GM21825 (cell line): ENCODE measurements at regions not wholly inside any gene's neighbourhood (a gene's known extent, or its start where the extent isn't known, plus 50 kb on each side); places are given as distances from the start of the nearest gene placed in this dataset.
"Not testable (repeated sequence)": the region's sequence is repeated elsewhere in the genome, so short reads cannot be mapped to it uniquely, and the experiment has no call there.

Experiments used
- ATAC-seq: cut with Tn5 transposase; IDR thresholded peaks from one replicate; pipeline ENCODE4 v1.9.1; 2021; ENCODE audit warnings: mild to moderate bottlenecking, moderate library complexity; ENCODE audit not compliant: unreplicated experiment

- ATAC-seq, result no peak
Observed at GRCh38 chr5:120913396-120913795, 449.3 kb downstream of the PRR16 start.

- ATAC-seq, result no peak
Observed at GRCh38 chr5:120917214-120917758, 453.2 kb downstream of the PRR16 start.

GRCh38 chr5:120919017-120919416, 454.9 kb downstream of the PRR16 start:
- no peak for ATAC-seq

- ATAC-seq, result no peak
Observed at GRCh38 chr5:120923026-120923425, 458.9 kb downstream of the PRR16 start.

- ATAC-seq, result no peak
Observed at GRCh38 chr5:120926471-120926870, 462.4 kb downstream of the PRR16 start.

- no peak for ATAC-seq
Observed at GRCh38 chr5:120927950-120928530, 463.9 kb downstream of the PRR16 start.

- no peak for ATAC-seq
Observed at GRCh38 chr5:120932480-120932879, 468.4 kb downstream of the PRR16 start.

GRCh38 chr5:120934031-120934430, 469.9 kb downstream of the PRR16 start:
- no peak for ATAC-seq

- ATAC-seq, result no peak
Observed at GRCh38 chr5:120936652-120937051, 472.6 kb downstream of the PRR16 start.

GRCh38 chr5:120938604-120939003, 474.5 kb downstream of the PRR16 start:
- ATAC-seq, result no peak

GRCh38 chr5:120942596-120943350, 478.7 kb downstream of the PRR16 start:
- no peak for ATAC-seq

- not testable (repeated sequence) for ATAC-seq
Observed at GRCh38 chr5:120949596-120949995, 485.5 kb downstream of the PRR16 start.

GRCh38 chr5:120953445-120953844, 489.3 kb downstream of the PRR16 start:
- not testable (repeated sequence) for ATAC-seq

GRCh38 chr5:120954255-120954654, 490.2 kb downstream of the PRR16 start:
- ATAC-seq, result no peak

GRCh38 chr5:120955795-120956194, 491.7 kb downstream of the PRR16 start:
- ATAC-seq, result no peak

GRCh38 chr5:120958877-120959485, 494.9 kb downstream of the PRR16 start:
- ATAC-seq, result no peak

GRCh38 chr5:120960510-120960909, 496.4 kb downstream of the PRR16 start:
- no peak for ATAC-seq

GRCh38 chr5:120967366-120967765, 503.3 kb downstream of the PRR16 start:
- no peak for ATAC-seq

- ATAC-seq, result no peak
Observed at GRCh38 chr5:120974690-120975089, 510.6 kb downstream of the PRR16 start.

- no peak for ATAC-seq
Observed at GRCh38 chr5:120982351-120982750, 518.3 kb downstream of the PRR16 start.

GRCh38 chr5:120985526-120985925, 521.4 kb downstream of the PRR16 start:
- ATAC-seq, result no peak

GRCh38 chr5:120988491-120988890, 524.4 kb downstream of the PRR16 start:
- no peak for ATAC-seq
